ENCODE measurements at regions not wholly inside any gene's neighbourhood (a gene's known extent, or its start where the extent isn't known, plus 50 kb on each side); places are given as distances from the start of the nearest gene placed in this dataset.

- BruUV-seq (replicated peaks) = no TSS peak
- Histone ChIP-seq H3K9me3 (ENCODE audit: low read depth, low read length, poor library complexity, severe bottlenecking) (no peaks in the 10 kb centered on the region), H3K4me3 (ENCODE audit: low read depth, low read length, poor library complexity, severe bottlenecking) (no peak overlapping the region), H3K36me3 (ENCODE audit: insufficient read depth, low read length, poor library complexity, severe bottlenecking) (no peaks in the 10 kb centered on the region), H3K27me3 (replicated peaks; ENCODE audit: insufficient read depth, low read depth, low read length, poor library complexity) (no peaks in the 10 kb centered on the region), H3K4me1 (ENCODE audit: insufficient read depth, low read length, poor library complexity, severe bottlenecking) (no peaks in the 10 kb centered on the region), H3K27ac (ENCODE audit: low read depth, low read length, poor library complexity, severe bottlenecking) (no peak overlapping the region)
- ChIA-PET CTCF (no interaction called here), POLR2A (ENCODE audit: low non-redundant PET) (no interaction called here)
- DNase-seq (ENCODE audit: low spot score) = no peak
- no peak for TF ChIP-seq CTCF (conservative IDR thresholded peaks at IDR 0.05; ENCODE audit: low read depth, low read length)
- TF ChIP-seq EZH2 (IDR thresholded peaks at IDR 0.05; ENCODE audit: borderline replicate concordance, low read depth, low read length, poor library complexity, severe bottlenecking) = no peak
- intact Hi-C loops (cut with micrococcal nuclease; ENCODE audit: unreplicated experiment) = no loop called here
Measured at GRCh38 chr2:234812851-234813250, 139.0 kb upstream of the SH3BP4 start.

GRCh38 chr2:234808907-234809306 lies 142.9 kb upstream of the SH3BP4 start:
- ChIA-PET POLR2A (ENCODE audit: low non-redundant PET) (no interaction called here), CTCF (no interaction called here)
- no peak for TF ChIP-seq EZH2 (IDR thresholded peaks at IDR 0.05; ENCODE audit: borderline replicate concordance, low read depth, low read length, poor library complexity, severe bottlenecking)
- no peak for TF ChIP-seq CTCF (conservative IDR thresholded peaks at IDR 0.05; ENCODE audit: low read depth, low read length)
- no peaks in the 10 kb centered on the region for H3K27me3 ChIP-seq (replicated peaks; ENCODE audit: insufficient read depth, low read depth, low read length, poor library complexity)
- no peaks in the 10 kb centered on the region for H3K4me1 ChIP-seq (ENCODE audit: insufficient read depth, low read length, poor library complexity, severe bottlenecking)
- H3K4me3 ChIP-seq (ENCODE audit: low read depth, low read length, poor library complexity, severe bottlenecking) = no peak overlapping the region
- no peaks in the 10 kb centered on the region for H3K36me3 ChIP-seq (ENCODE audit: insufficient read depth, low read length, poor library complexity, severe bottlenecking)
- no peaks in the 10 kb centered on the region for H3K9me3 ChIP-seq (ENCODE audit: low read depth, low read length, poor library complexity, severe bottlenecking)
- intact Hi-C loops (cut with micrococcal nuclease; ENCODE audit: unreplicated experiment) = no loop called here
- no peak overlapping the region for H3K27ac ChIP-seq (ENCODE audit: low read depth, low read length, poor library complexity, severe bottlenecking)
- no TSS peak for BruUV-seq (replicated peaks)
- DNase-seq (ENCODE audit: low spot score) = no peak

- no peaks in the 10 kb centered on the region for H3K27me3 ChIP-seq (replicated peaks; ENCODE audit: insufficient read depth, low read depth, low read length, poor library complexity)
- no peaks in the 10 kb centered on the region for H3K4me1 ChIP-seq (ENCODE audit: insufficient read depth, low read length, poor library complexity, severe bottlenecking)
- no peak overlapping the region for H3K4me3 ChIP-seq (ENCODE audit: low read depth, low read length, poor library complexity, severe bottlenecking)
- no peak overlapping the region for H3K27ac ChIP-seq (ENCODE audit: low read depth, low read length, poor library complexity, severe bottlenecking)
- DNase-seq (ENCODE audit: low spot score) = no peak
- TF ChIP-seq CTCF (conservative IDR thresholded peaks at IDR 0.05; ENCODE audit: low read depth, low read length) (no peak), EZH2 (IDR thresholded peaks at IDR 0.05; ENCODE audit: borderline replicate concordance, low read depth, low read length, poor library complexity, severe bottlenecking) (no peak)
- ChIA-PET CTCF (no interaction called here), POLR2A (ENCODE audit: low non-redundant PET) (no interaction called here)
- H3K9me3 ChIP-seq (ENCODE audit: low read depth, low read length, poor library complexity, severe bottlenecking) = no peaks in the 10 kb centered on the region
- intact Hi-C loops (cut with micrococcal nuclease; ENCODE audit: unreplicated experiment) = no loop called here
- BruUV-seq (replicated peaks) = no TSS peak
- no peaks in the 10 kb centered on the region for H3K36me3 ChIP-seq (ENCODE audit: insufficient read depth, low read length, poor library complexity, severe bottlenecking)
Measured at GRCh38 chr2:234806818-234807217, 145.0 kb upstream of the SH3BP4 start.

Data from A673 (cell line).